Prostate gland (tissue), 2 donors: ENCODE measurements at regions not wholly inside any gene's neighbourhood (a gene's known extent, or its start where the extent isn't known, plus 50 kb on each side); places are given as distances from the start of the nearest gene placed in this dataset.

ENCODE experiments used
- POLR2A ChIP-seq: fragments of 450-650 bp; IDR thresholded peaks from one replicate; pipeline ENCODE4 v1.6.1; 2016; ENCODE audit warnings: antibody characterized with exemption, mild to moderate bottlenecking
- POLR2AphosphoS5 ChIP-seq: sonication (generic); formaldehyde crosslinking; IDR thresholded peaks from one replicate; pipeline ENCODE4 v1.6.1; 2017; ENCODE audit warnings: antibody characterized with exemption
- TF ChIP-seq, protein P1 (sequence below), 4 experiments: fragments of 200-600 bp in 2 of 4; fragments of 450-650 bp in 2 of 4; sonication (generic) in 2 of 4; IDR thresholded peaks; 1 replicate in 3 of 4; 2 replicates in 1 of 4; pipeline ENCODE4 v1.5.1; 2016 to 2019; ENCODE audit warnings: antibody characterized with exemption in 4 of 4, mild to moderate bottlenecking in 2 of 4, moderate library complexity in 2 of 4

DNA sequence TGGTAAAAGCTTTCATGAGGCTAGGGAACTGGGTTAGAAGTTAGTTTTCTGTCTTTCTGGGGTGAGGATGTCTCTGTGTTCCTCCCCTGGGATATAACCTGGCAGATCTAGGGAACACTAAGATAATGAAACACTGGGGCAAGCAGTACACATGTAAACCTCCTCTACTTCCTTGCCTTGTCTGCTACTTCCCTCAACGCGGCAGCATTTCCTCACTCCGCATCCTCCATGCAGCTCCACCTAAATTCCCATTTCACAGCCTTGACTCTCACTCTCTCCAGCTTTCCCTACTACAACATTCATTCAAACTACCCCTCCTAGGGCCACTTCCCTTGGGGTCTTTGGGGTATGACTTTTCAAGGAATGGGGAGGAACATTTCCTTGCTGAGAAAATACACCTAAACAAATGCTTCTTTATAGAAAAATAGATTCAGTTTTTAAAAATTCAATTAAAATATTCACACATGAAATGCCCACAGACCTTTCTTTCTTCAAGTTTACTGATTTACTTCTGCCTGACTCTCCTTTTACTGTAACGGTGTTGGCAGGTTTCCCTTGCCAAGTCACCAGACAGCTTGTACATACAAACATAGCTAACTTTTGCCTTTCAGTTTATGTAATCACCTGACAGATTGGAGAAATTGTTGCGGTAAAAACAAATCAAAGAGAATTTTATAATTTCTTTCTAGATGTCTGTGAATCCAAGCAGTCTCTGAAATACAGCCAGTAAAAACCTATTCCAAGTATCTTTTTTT lies 90.1 kb downstream of the TNFSF18 start:
- TF ChIP-seq POLR2AphosphoS5 (peak; percentile 55), POLR2A (no peak)
- TF ChIP-seq, protein P1, sequence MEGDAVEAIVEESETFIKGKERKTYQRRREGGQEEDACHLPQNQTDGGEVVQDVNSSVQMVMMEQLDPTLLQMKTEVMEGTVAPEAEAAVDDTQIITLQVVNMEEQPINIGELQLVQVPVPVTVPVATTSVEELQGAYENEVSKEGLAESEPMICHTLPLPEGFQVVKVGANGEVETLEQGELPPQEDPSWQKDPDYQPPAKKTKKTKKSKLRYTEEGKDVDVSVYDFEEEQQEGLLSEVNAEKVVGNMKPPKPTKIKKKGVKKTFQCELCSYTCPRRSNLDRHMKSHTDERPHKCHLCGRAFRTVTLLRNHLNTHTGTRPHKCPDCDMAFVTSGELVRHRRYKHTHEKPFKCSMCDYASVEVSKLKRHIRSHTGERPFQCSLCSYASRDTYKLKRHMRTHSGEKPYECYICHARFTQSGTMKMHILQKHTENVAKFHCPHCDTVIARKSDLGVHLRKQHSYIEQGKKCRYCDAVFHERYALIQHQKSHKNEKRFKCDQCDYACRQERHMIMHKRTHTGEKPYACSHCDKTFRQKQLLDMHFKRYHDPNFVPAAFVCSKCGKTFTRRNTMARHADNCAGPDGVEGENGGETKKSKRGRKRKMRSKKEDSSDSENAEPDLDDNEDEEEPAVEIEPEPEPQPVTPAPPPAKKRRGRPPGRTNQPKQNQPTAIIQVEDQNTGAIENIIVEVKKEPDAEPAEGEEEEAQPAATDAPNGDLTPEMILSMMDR (IDR thresholded peaks at IDR 0.05): no peak
